Smooth muscle cell (in vitro differentiated cells): ENCODE measurements at regions not wholly inside any gene's neighbourhood (a gene's known extent, or its start where the extent isn't known, plus 50 kb on each side); places are given as distances from the start of the nearest gene placed in this dataset.

Experiments
- DNase-seq: peaks from one replicate; lab custom pipeline; 2025; ENCODE audit not compliant: unreplicated experiment; lab: John Stamatoyannopoulos, UW
- H2AFZ ChIP-seq: fragments of 200-600 bp; sonication (generic); 2 replicates; pipeline ENCODE4 v1.6.0; 2016; ENCODE audit warnings: antibody characterized with exemption, low read depth, mild to moderate bottlenecking
- H3F3A ChIP-seq: fragments of 200-600 bp; sonication (generic); 2 replicates; pipeline ENCODE4 v1.6.0; 2017; ENCODE audit warnings: antibody characterized with exemption, low read depth
- H3K27ac ChIP-seq: fragments of 200-600 bp; sonication (generic); 2 replicates; pipeline ENCODE4 v1.5.1; 2016; ENCODE audit warnings: low read depth, mild to moderate bottlenecking
- H3K27me3 ChIP-seq: fragments of 200-600 bp; sonication (generic); 2 replicates; pipeline ENCODE4 v1.6.1; 2016; ENCODE audit warnings: low read depth, mild to moderate bottlenecking
- H3K36me3 ChIP-seq: fragments of 200-600 bp; sonication (generic); 2 replicates; pipeline ENCODE4 v1.5.1; 2016; ENCODE audit warnings: low read depth
- H3K4me1 ChIP-seq: fragments of 200-600 bp; sonication (generic); 2 replicates; pipeline ENCODE4 v1.5.1; 2016; ENCODE audit warnings: low read depth
- H3K4me2 ChIP-seq: fragments of 200-600 bp; sonication (generic); 2 replicates; pipeline ENCODE4 v1.6.0; 2016; ENCODE audit warnings: mild to moderate bottlenecking
- H3K4me3 ChIP-seq: fragments of 200-600 bp; sonication (generic); 2 replicates; pipeline ENCODE4 v1.5.1; 2016; ENCODE audit warnings: mild to moderate bottlenecking
- H3K79me2 ChIP-seq: fragments of 200-600 bp; sonication (generic); 2 replicates; pipeline ENCODE4 v1.6.0; 2016; ENCODE audit warnings: low read depth, mild to moderate bottlenecking
- H3K9ac ChIP-seq: fragments of 200-600 bp; sonication (generic); 2 replicates; pipeline ENCODE4 v1.6.0; 2016; ENCODE audit warnings: low read depth
- H3K9me3 ChIP-seq: fragments of 200-600 bp; sonication (generic); replicated peaks from 2 replicates; pipeline ENCODE4 v1.5.1; 2016; ENCODE audit warnings: low read depth
- H4K20me1 ChIP-seq: fragments of 200-600 bp; sonication (generic); 2 replicates; pipeline ENCODE4 v1.6.0; 2016; ENCODE audit warnings: low read depth
- WGBS: methylation state at CpG from one replicate; pipeline ENCODE4 v1.1.7; 2016; ENCODE audit warnings: low lambda C conversion rate; 5-methylcytosine and 5-hydroxymethylcytosine counted together
- TF ChIP-seq, protein P1 (sequence below): fragments of 200-600 bp; sonication (generic); IDR thresholded peaks from 2 replicates; pipeline ENCODE4 v1.5.1; 2017; ENCODE audit warnings: borderline replicate concordance, mild to moderate bottlenecking, antibody characterized with exemption; ENCODE audit not compliant: insufficient read depth, poor library complexity, severe bottlenecking

DNA sequence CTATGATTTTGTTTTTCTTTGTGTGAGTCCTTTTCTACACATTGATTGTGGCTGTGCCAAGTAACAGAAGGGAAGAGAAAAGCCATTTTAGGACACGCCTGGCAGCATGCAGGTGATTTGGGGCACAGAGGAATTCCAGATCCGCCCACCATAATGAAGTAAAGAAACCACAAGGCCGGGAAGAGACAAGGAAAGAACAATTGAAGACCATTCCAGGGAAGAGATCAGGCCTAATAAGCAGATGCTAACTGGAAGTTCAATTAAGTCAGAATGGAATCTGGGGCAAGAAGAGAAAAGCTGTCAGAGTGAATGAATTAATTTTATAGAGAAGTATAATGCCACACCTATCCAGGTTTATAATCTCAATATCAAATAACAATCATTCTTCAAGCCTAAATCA lies 110.2 kb upstream of the ISL1 start:
- H3K4me3 ChIP-seq: no peak overlapping the region
- H3K27ac ChIP-seq: no peak overlapping the region
- no peak for DNase-seq
- H3K9ac ChIP-seq: no peak overlapping the region
- H3K4me1 ChIP-seq: no peaks in the 10 kb centered on the region
- no peaks in the 10 kb centered on the region for H3F3A ChIP-seq
- H3K9me3 ChIP-seq: no peaks in the 10 kb centered on the region
- no peaks in the 10 kb centered on the region for H4K20me1 ChIP-seq
- H3K79me2 ChIP-seq: no peaks in the 10 kb centered on the region
- no peak overlapping the region for H3K4me2 ChIP-seq
- TF ChIP-seq, protein P1, sequence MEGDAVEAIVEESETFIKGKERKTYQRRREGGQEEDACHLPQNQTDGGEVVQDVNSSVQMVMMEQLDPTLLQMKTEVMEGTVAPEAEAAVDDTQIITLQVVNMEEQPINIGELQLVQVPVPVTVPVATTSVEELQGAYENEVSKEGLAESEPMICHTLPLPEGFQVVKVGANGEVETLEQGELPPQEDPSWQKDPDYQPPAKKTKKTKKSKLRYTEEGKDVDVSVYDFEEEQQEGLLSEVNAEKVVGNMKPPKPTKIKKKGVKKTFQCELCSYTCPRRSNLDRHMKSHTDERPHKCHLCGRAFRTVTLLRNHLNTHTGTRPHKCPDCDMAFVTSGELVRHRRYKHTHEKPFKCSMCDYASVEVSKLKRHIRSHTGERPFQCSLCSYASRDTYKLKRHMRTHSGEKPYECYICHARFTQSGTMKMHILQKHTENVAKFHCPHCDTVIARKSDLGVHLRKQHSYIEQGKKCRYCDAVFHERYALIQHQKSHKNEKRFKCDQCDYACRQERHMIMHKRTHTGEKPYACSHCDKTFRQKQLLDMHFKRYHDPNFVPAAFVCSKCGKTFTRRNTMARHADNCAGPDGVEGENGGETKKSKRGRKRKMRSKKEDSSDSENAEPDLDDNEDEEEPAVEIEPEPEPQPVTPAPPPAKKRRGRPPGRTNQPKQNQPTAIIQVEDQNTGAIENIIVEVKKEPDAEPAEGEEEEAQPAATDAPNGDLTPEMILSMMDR: no peak
- no peaks in the 10 kb centered on the region for H3K27me3 ChIP-seq
- WGBS: 67% methylated on average over 3 of the region's 3 CpGs
- H3K36me3 ChIP-seq: no peaks in the 10 kb centered on the region
- no peak overlapping the region for H2AFZ ChIP-seq

DNA sequence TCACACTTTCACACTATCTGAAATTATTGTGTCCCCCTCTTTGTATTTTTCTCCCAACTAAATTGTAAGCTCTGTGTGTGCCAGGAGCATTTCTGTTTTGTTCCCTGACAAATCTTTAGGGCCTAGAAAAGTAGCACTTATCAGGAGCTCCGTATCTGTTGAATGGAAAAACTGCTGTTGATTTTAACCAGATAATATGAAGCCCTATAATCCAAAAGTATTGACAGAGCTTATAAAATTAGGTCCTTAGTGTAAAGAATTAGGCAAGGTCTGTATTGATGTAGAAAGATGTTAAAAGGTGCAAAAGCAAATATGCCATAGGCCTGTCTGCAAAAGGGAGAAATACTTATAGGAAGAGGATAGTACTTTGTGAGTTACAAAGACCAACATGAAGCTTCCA lies 109.4 kb upstream of the ISL1 start:
- H4K20me1 ChIP-seq: no peaks in the 10 kb centered on the region
- H3K4me3 ChIP-seq: no peak overlapping the region
- no peaks in the 10 kb centered on the region for H3K36me3 ChIP-seq
- H3K4me1 ChIP-seq: peaks cover 3% of the 10 kb centered on the region
- no peak overlapping the region for H3K9ac ChIP-seq
- H3K9me3 ChIP-seq: no peaks in the 10 kb centered on the region
- H3K79me2 ChIP-seq: no peaks in the 10 kb centered on the region
- H3F3A ChIP-seq: no peaks in the 10 kb centered on the region
- H3K4me2 ChIP-seq: no peak overlapping the region
- H2AFZ ChIP-seq: no peak overlapping the region
- no peak overlapping the region for H3K27ac ChIP-seq
- no peak for DNase-seq
- H3K27me3 ChIP-seq: no peaks in the 10 kb centered on the region
- WGBS: 69% methylated on average over 1 of the region's 1 CpG
- TF ChIP-seq, protein P1: no peak

DNA sequence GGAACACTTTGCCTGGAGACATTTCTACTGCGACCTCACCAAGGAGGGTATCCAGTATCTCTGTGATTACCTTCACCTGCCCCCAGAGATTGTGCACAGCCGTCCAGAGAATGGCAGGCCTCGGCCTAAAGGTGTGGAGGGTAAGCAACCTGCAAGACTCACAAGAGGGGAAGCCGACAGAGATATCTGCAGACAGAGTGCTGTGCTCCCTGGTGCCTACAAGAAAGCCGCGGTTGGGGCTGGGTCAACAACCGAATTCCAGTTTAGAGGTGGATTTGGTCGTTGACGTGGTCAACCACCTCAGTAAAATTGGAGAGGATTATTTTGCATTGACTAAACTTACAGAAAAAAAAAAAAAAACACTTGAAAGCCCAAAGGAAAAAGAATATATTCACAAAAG lies 107.8 kb upstream of the ISL1 start:
- no peaks in the 10 kb centered on the region for H3K27me3 ChIP-seq
- TF ChIP-seq, protein P1: no peak
- no peaks in the 10 kb centered on the region for H4K20me1 ChIP-seq
- no peak overlapping the region for H3K9ac ChIP-seq
- H3K4me2 ChIP-seq: no peak overlapping the region
- H3K36me3 ChIP-seq: no peaks in the 10 kb centered on the region
- no peaks in the 10 kb centered on the region for H3F3A ChIP-seq
- H3K27ac ChIP-seq: no peak overlapping the region
- no peak for DNase-seq
- H3K9me3 ChIP-seq: no peaks in the 10 kb centered on the region
- H3K4me3 ChIP-seq: no peak overlapping the region
- peaks cover 9% of the 10 kb centered on the region for H3K4me1 ChIP-seq
- H3K79me2 ChIP-seq: no peaks in the 10 kb centered on the region
- no peak overlapping the region for H2AFZ ChIP-seq
- WGBS: 96% methylated on average over 9 of the region's 9 CpGs

DNA sequence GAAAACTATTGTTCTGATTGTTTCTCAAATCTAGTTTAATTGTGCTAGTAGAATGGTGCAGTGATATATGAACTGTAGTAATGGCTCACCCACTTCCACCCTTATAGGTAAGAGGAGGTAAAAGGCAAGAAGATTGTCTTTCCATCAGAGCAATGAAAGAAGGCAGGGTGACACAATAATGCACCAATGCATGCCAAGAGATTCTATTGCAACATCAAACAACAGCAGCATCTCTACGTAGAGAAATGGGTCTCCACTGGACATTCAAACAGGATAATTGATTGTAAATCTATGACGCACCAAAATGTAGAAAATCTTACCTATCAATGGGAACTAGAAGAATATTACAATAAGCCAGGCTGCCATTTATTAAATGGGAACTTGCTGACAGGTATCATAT lies 107.0 kb upstream of the ISL1 start:
- no peaks in the 10 kb centered on the region for H3K36me3 ChIP-seq
- H3K9me3 ChIP-seq: no peaks in the 10 kb centered on the region
- peaks cover 9% of the 10 kb centered on the region for H3K4me1 ChIP-seq
- no peak overlapping the region for H3K4me2 ChIP-seq
- no peak overlapping the region for H3K27ac ChIP-seq
- WGBS: 95% methylated on average over 2 of the region's 2 CpGs
- H3K79me2 ChIP-seq: no peaks in the 10 kb centered on the region
- H3F3A ChIP-seq: no peaks in the 10 kb centered on the region
- H3K27me3 ChIP-seq: no peaks in the 10 kb centered on the region
- H3K9ac ChIP-seq: no peak overlapping the region
- DNase-seq: no peak
- no peaks in the 10 kb centered on the region for H4K20me1 ChIP-seq
- H3K4me3 ChIP-seq: no peak overlapping the region
- TF ChIP-seq, protein P1: no peak
- H2AFZ ChIP-seq: no peak overlapping the region
